MM.1S (cell line): ENCODE measurements at regions not wholly inside any gene's neighbourhood (a gene's known extent, or its start where the extent isn't known, plus 50 kb on each side); places are given as distances from the start of the nearest gene placed in this dataset.

Source experiments
- DNase-seq: peaks from one replicate; pipeline ENCODE4 v3.0.0-alpha.2; 2015
- H2AFZ ChIP-seq: fragments of 300-600 bp; sonication (generic); 2 replicates; pipeline ENCODE4 v1.6.0; 2016; ENCODE audit warnings: antibody characterized with exemption, low read length
- H3F3A ChIP-seq: fragments of 300-600 bp; sonication (generic); 2 replicates; pipeline ENCODE4 v1.6.1; 2016; ENCODE audit warnings: mild to moderate bottlenecking, antibody characterized with exemption, low read length, moderate library complexity, mixed read lengths; ENCODE audit not compliant: insufficient read depth
- H3K27ac ChIP-seq: fragments of 300-600 bp; sonication (generic); 2 replicates; pipeline ENCODE4 v1.5.1; 2016; ENCODE audit warnings: mild to moderate bottlenecking, low read length
- H3K27me3 ChIP-seq: fragments of 300-600 bp; sonication (generic); replicated peaks from 2 replicates; pipeline ENCODE4 v1.6.0; 2016; ENCODE audit warnings: low read length; ENCODE audit not compliant: insufficient read depth
- H3K36me3 ChIP-seq: fragments of 300-600 bp; sonication (generic); replicated peaks from 2 replicates; pipeline ENCODE4 v1.6.1; 2016; ENCODE audit warnings: mild to moderate bottlenecking, low read length, mixed read lengths; ENCODE audit not compliant: insufficient read depth
- H3K4me1 ChIP-seq: fragments of 300-600 bp; sonication (generic); 2 replicates; pipeline ENCODE4 v1.6.1; 2016; ENCODE audit warnings: low read length, mixed read lengths
- H3K4me2 ChIP-seq: fragments of 300-600 bp; sonication (generic); 2 replicates; pipeline ENCODE4 v1.6.0; 2016; ENCODE audit warnings: low read depth, low read length
- H3K4me3 ChIP-seq: fragments of 300-600 bp; sonication (generic); 2 replicates; pipeline ENCODE4 v1.5.1; 2016; ENCODE audit warnings: low read length, mixed read lengths
- H3K79me2 ChIP-seq: fragments of 300-600 bp; sonication (generic); 2 replicates; pipeline ENCODE4 v1.6.1; 2016; ENCODE audit warnings: mixed run types, low read length, mixed read lengths
- H3K9ac ChIP-seq: fragments of 300-600 bp; sonication (generic); 2 replicates; pipeline ENCODE4 v1.6.1; 2016; ENCODE audit warnings: low read length, mixed read lengths
- H3K9me2 ChIP-seq: fragments of 300-600 bp; sonication (generic); replicated peaks from 2 replicates; pipeline ENCODE4 v1.6.1; 2016; ENCODE audit warnings: mild to moderate bottlenecking, low read length, mixed read lengths; ENCODE audit not compliant: insufficient read depth
- H3K9me3 ChIP-seq: fragments of 300-600 bp; sonication (generic); replicated peaks from 2 replicates; pipeline ENCODE4 v1.6.1; 2016; ENCODE audit warnings: mild to moderate bottlenecking, low read length, mixed read lengths; ENCODE audit not compliant: insufficient read depth
- H4K20me1 ChIP-seq: fragments of 300-600 bp; sonication (generic); 2 replicates; pipeline ENCODE4 v1.6.1; 2016; ENCODE audit warnings: mild to moderate bottlenecking, low read length, moderate library complexity, mixed read lengths; ENCODE audit not compliant: insufficient read depth
- EZH2 ChIP-seq: fragments of 300-600 bp; sonication (generic); optimal IDR thresholded peaks from 2 replicates; pipeline ENCODE3; 2017; ENCODE audit warnings: low read depth, mild to moderate bottlenecking, antibody characterized with exemption, low read length, mixed read lengths
- EZH2phosphoT487 ChIP-seq: fragments of 300-600 bp; sonication (generic); IDR thresholded peaks from 2 replicates; pipeline ENCODE4 v1.6.1; 2018; ENCODE audit warnings: antibody characterized with exemption, low read length
- TF ChIP-seq, protein P1 (sequence below): fragments of 300-600 bp; sonication (generic); IDR thresholded peaks from 2 replicates; pipeline ENCODE4 v1.5.1; 2016; ENCODE audit warnings: antibody characterized with exemption, low read length, mixed read lengths

DNA sequence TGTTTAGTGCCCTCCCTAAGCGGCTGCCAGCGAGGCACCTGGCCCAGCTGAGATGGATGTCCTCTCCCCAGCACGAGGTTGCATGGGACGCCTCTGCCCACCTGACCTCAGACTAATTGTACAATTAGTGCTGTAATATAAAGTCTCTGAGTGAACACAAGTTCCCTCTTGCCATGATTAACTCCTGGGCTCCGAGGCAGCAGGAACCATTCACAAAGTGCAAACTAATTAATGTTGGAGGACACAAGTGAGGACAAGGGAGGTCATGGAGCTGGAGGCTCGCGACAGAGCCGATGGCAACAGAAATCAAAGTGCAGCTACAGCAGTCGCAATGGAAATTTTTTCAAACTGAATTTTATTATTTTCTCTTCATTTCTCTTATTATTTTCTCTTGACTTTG, 156.6 kb upstream of the ADARB2 start:
- Histone ChIP-seq H3K4me1 (no peaks in the 10 kb centered on the region), H3K79me2 (no peaks in the 10 kb centered on the region), H4K20me1 (no peaks in the 10 kb centered on the region), H3K9me2 (no peaks in the 10 kb centered on the region), H3K4me3 (no peak overlapping the region), H3K9me3 (no peaks in the 10 kb centered on the region), H2AFZ (no peak overlapping the region), H3K27me3 (no peaks in the 10 kb centered on the region), H3K4me2 (no peak overlapping the region), H3K36me3 (no peaks in the 10 kb centered on the region), H3K27ac (no peak overlapping the region), H3F3A (no peaks in the 10 kb centered on the region), H3K9ac (no peak overlapping the region)
- TF ChIP-seq, protein P1, sequence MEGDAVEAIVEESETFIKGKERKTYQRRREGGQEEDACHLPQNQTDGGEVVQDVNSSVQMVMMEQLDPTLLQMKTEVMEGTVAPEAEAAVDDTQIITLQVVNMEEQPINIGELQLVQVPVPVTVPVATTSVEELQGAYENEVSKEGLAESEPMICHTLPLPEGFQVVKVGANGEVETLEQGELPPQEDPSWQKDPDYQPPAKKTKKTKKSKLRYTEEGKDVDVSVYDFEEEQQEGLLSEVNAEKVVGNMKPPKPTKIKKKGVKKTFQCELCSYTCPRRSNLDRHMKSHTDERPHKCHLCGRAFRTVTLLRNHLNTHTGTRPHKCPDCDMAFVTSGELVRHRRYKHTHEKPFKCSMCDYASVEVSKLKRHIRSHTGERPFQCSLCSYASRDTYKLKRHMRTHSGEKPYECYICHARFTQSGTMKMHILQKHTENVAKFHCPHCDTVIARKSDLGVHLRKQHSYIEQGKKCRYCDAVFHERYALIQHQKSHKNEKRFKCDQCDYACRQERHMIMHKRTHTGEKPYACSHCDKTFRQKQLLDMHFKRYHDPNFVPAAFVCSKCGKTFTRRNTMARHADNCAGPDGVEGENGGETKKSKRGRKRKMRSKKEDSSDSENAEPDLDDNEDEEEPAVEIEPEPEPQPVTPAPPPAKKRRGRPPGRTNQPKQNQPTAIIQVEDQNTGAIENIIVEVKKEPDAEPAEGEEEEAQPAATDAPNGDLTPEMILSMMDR = no peak
- TF ChIP-seq EZH2phosphoT487 (no peak), EZH2 (no peak)
- DNase-seq = no peak

DNA sequence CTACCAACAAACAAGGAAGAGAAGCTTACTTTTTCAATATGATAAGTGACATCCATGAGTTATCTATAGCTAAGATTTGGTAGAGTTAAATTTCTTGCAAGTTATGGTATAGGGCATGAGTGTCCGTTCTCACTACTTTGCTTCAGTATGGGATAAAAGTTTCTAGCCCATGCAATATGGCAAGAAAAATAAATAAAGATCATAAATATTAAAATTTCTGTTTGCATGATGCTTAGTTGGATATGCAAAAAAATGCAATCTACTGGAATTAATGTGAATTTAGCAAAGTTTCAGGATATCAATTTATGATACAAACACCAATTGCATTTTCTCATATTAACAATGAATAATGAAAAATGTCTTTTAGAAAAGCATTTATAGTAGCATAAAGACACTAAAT, 148.7 kb upstream of the ADARB2 start:
- H3K27me3 ChIP-seq = no peaks in the 10 kb centered on the region
- TF ChIP-seq, protein P1 = no peak
- no peak for TF ChIP-seq EZH2
- TF ChIP-seq EZH2phosphoT487 = no peak

DNA sequence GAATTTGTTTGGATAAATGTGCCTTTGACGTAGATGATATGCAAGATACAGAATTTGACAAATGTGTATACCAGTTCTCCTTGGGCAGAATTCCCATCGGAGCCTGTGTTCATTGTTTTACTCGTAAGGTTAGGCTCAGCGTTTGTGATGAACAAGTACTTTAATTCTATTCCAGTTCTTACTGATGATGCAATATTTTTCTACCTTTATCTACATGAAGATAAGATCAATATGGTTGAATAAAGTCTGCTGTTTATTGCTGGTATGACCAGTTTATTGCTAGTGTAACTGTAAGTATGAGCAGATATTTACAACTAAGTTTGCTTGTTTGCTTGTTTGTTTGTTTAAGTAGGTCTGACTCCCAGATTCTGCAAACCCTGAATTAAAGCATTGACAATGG, 145.4 kb upstream of the ADARB2 start:
- H3K9ac ChIP-seq = no peak overlapping the region
- no peaks in the 10 kb centered on the region for H3F3A ChIP-seq
- H2AFZ ChIP-seq = no peak overlapping the region
- no peak overlapping the region for H3K4me2 ChIP-seq
- no peak for DNase-seq
- H3K4me3 ChIP-seq = no peak overlapping the region
- H3K27ac ChIP-seq = no peak overlapping the region
- H3K4me1 ChIP-seq = no peaks in the 10 kb centered on the region
- H4K20me1 ChIP-seq = no peaks in the 10 kb centered on the region
- no peaks in the 10 kb centered on the region for H3K36me3 ChIP-seq
- TF ChIP-seq, protein P1 = no peak
- no peak for TF ChIP-seq EZH2
- TF ChIP-seq EZH2phosphoT487 = no peak
- no peaks in the 10 kb centered on the region for H3K79me2 ChIP-seq
- no peaks in the 10 kb centered on the region for H3K27me3 ChIP-seq
- H3K9me2 ChIP-seq = no peaks in the 10 kb centered on the region
- no peaks in the 10 kb centered on the region for H3K9me3 ChIP-seq

More for the DNA sequence above, 148.7 kb upstream of the ADARB2 start:
- Histone ChIP-seq H3K9ac (no peak overlapping the region), H2AFZ (no peak overlapping the region), H3K9me2 (no peaks in the 10 kb centered on the region), H3K36me3 (no peaks in the 10 kb centered on the region), H3K4me2 (no peak overlapping the region), H3K4me3 (no peak overlapping the region), H3F3A (no peaks in the 10 kb centered on the region), H4K20me1 (no peaks in the 10 kb centered on the region), H3K27ac (no peak overlapping the region), H3K9me3 (no peaks in the 10 kb centered on the region), H3K4me1 (no peaks in the 10 kb centered on the region), H3K79me2 (no peaks in the 10 kb centered on the region)
- DNase-seq = no peak

DNA sequence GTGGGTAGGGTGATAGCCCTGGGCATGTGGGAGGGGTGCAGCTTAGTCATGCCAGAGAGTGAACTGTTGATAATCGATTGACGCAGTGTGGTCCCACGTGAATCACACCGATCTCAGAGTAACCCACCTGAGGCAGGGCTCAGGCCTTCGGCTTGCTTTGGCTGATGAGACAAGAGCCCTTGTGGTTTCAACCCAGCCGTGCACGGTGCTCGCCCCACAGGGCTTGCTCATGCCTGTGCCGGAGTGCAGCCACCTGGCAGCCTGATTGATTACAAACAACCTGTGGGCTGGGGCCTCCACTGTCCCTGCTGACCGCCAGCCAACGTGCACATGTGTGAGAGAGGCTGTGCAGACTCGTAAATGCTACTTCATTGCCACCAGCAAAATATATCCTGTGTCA, 144.9 kb upstream of the ADARB2 start:
- Histone ChIP-seq H3K4me3 (no peak overlapping the region), H3K79me2 (no peaks in the 10 kb centered on the region), H3K27ac (no peak overlapping the region), H3K36me3 (no peaks in the 10 kb centered on the region), H3K27me3 (no peaks in the 10 kb centered on the region), H3K9me3 (no peaks in the 10 kb centered on the region), H3K4me1 (no peaks in the 10 kb centered on the region), H3K9ac (no peak overlapping the region), H2AFZ (no peak overlapping the region), H3K9me2 (no peaks in the 10 kb centered on the region), H3K4me2 (no peak overlapping the region), H4K20me1 (no peaks in the 10 kb centered on the region), H3F3A (no peaks in the 10 kb centered on the region)
- TF ChIP-seq EZH2 (no peak), EZH2phosphoT487 (no peak)
- TF ChIP-seq, protein P1 = no peak
- no peak for DNase-seq
